ENCODE measurements at regions not wholly inside any gene's neighbourhood (a gene's known extent, or its start where the extent isn't known, plus 50 kb on each side); places are given as distances from the start of the nearest gene placed in this dataset.

- H3K4me2 ChIP-seq (ENCODE audit: low read depth, low read length) = no peak overlapping the region
- no peaks in the 10 kb centered on the region for H3K36me3 ChIP-seq (replicated peaks; ENCODE audit: insufficient read depth, low read length)
- H3K9me3 ChIP-seq (replicated peaks; ENCODE audit: insufficient read depth, low read length) = no peaks in the 10 kb centered on the region
Observed at GRCh38 chr10:90432866-90433265, 425.0 kb downstream of the HTR7 start.

GRCh38 chr10:90435296-90435695 is 422.5 kb downstream of the HTR7 start:
- H3K27ac ChIP-seq (ENCODE audit: low read length) = no peak overlapping the region
- no peak overlapping the region for H3K4me3 ChIP-seq (ENCODE audit: low read length)
- no peaks in the 10 kb centered on the region for H3K79me2 ChIP-seq (ENCODE audit: low read length)
- no peak for DNase-seq
- H3F3A ChIP-seq (ENCODE audit: insufficient read depth, low read length) = no peaks in the 10 kb centered on the region
- no peak overlapping the region for H3K4me2 ChIP-seq (ENCODE audit: low read depth, low read length)
- no peaks in the 10 kb centered on the region for H3K27me3 ChIP-seq (replicated peaks; ENCODE audit: insufficient read depth, low read length)
- no peaks in the 10 kb centered on the region for H4K20me1 ChIP-seq (ENCODE audit: insufficient read depth, low read length)
- H3K9me3 ChIP-seq (replicated peaks; ENCODE audit: insufficient read depth, low read length) = no peaks in the 10 kb centered on the region
- TF ChIP-seq EZH2phosphoT487 (IDR thresholded peaks at IDR 0.05; ENCODE audit: low read length) (no peak), EZH2 (optimal IDR thresholded peaks at IDR 0.05; ENCODE audit: low read depth, low read length) (no peak), CTCF (IDR thresholded peaks at IDR 0.05; ENCODE audit: low read length) (no peak)
- H3K4me1 ChIP-seq (ENCODE audit: low read length) = no peaks in the 10 kb centered on the region
- no peaks in the 10 kb centered on the region for H3K36me3 ChIP-seq (replicated peaks; ENCODE audit: insufficient read depth, low read length)
- H3K9ac ChIP-seq (ENCODE audit: low read length) = no peak overlapping the region
- H3K9me2 ChIP-seq (replicated peaks; ENCODE audit: insufficient read depth, low read length) = no peaks in the 10 kb centered on the region
- no peak overlapping the region for H2AFZ ChIP-seq (ENCODE audit: low read length)

More at GRCh38 chr10:90432866-90433265, 425.0 kb downstream of the HTR7 start:
- Histone ChIP-seq H3K27me3 (replicated peaks; ENCODE audit: insufficient read depth, low read length) (no peaks in the 10 kb centered on the region), H3K79me2 (ENCODE audit: low read length) (no peaks in the 10 kb centered on the region), H3K27ac (ENCODE audit: low read length) (no peak overlapping the region), H4K20me1 (ENCODE audit: insufficient read depth, low read length) (no peaks in the 10 kb centered on the region), H3F3A (ENCODE audit: insufficient read depth, low read length) (no peaks in the 10 kb centered on the region), H3K9ac (ENCODE audit: low read length) (no peak overlapping the region), H3K4me3 (ENCODE audit: low read length) (no peak overlapping the region), H2AFZ (ENCODE audit: low read length) (no peak overlapping the region), H3K9me2 (replicated peaks; ENCODE audit: insufficient read depth, low read length) (no peaks in the 10 kb centered on the region), H3K4me1 (ENCODE audit: low read length) (no peaks in the 10 kb centered on the region)
- TF ChIP-seq EZH2phosphoT487 (IDR thresholded peaks at IDR 0.05; ENCODE audit: low read length) (no peak), EZH2 (optimal IDR thresholded peaks at IDR 0.05; ENCODE audit: low read depth, low read length) (no peak), CTCF (IDR thresholded peaks at IDR 0.05; ENCODE audit: low read length) (no peak)
- no peak for DNase-seq

- Histone ChIP-seq H2AFZ (ENCODE audit: low read length) (no peak overlapping the region), H3K4me3 (ENCODE audit: low read length) (no peak overlapping the region), H4K20me1 (ENCODE audit: insufficient read depth, low read length) (no peaks in the 10 kb centered on the region), H3F3A (ENCODE audit: insufficient read depth, low read length) (no peaks in the 10 kb centered on the region), H3K9me2 (replicated peaks; ENCODE audit: insufficient read depth, low read length) (no peaks in the 10 kb centered on the region), H3K9ac (ENCODE audit: low read length) (no peak overlapping the region), H3K27me3 (replicated peaks; ENCODE audit: insufficient read depth, low read length) (no peaks in the 10 kb centered on the region), H3K79me2 (ENCODE audit: low read length) (no peaks in the 10 kb centered on the region), H3K36me3 (replicated peaks; ENCODE audit: insufficient read depth, low read length) (no peaks in the 10 kb centered on the region), H3K4me1 (ENCODE audit: low read length) (no peaks in the 10 kb centered on the region), H3K4me2 (ENCODE audit: low read depth, low read length) (no peak overlapping the region), H3K27ac (ENCODE audit: low read length) (no peak overlapping the region), H3K9me3 (replicated peaks; ENCODE audit: insufficient read depth, low read length) (no peaks in the 10 kb centered on the region)
- DNase-seq = no peak
- TF ChIP-seq CTCF (IDR thresholded peaks at IDR 0.05; ENCODE audit: low read length) = no peak
- no peak for TF ChIP-seq EZH2 (optimal IDR thresholded peaks at IDR 0.05; ENCODE audit: low read depth, low read length)
- TF ChIP-seq EZH2phosphoT487 (IDR thresholded peaks at IDR 0.05; ENCODE audit: low read length) = no peak
Observed at GRCh38 chr10:90437452-90437851, 420.4 kb downstream of the HTR7 start.

Data from MM.1S (cell line).